ENCODE measurements at regions not wholly inside any gene's neighbourhood (a gene's known extent, or its start where the extent isn't known, plus 50 kb on each side); places are given as distances from the start of the nearest gene placed in this dataset.

- no peak overlapping the region for H3K4me3 ChIP-seq (ENCODE audit: low read depth, low read length)
These were observed 270.9 kb upstream of the FOXF1 start for GRCh38 chr16:86239381-86239780.

GRCh38 chr16:86240716-86241363, 269.5 kb upstream of the FOXF1 start:
- DNase-seq (ENCODE audit: low read depth): no peak
- no peak overlapping the region for H3K4me3 ChIP-seq (ENCODE audit: low read depth, low read length)
- TF ChIP-seq, protein P1, sequence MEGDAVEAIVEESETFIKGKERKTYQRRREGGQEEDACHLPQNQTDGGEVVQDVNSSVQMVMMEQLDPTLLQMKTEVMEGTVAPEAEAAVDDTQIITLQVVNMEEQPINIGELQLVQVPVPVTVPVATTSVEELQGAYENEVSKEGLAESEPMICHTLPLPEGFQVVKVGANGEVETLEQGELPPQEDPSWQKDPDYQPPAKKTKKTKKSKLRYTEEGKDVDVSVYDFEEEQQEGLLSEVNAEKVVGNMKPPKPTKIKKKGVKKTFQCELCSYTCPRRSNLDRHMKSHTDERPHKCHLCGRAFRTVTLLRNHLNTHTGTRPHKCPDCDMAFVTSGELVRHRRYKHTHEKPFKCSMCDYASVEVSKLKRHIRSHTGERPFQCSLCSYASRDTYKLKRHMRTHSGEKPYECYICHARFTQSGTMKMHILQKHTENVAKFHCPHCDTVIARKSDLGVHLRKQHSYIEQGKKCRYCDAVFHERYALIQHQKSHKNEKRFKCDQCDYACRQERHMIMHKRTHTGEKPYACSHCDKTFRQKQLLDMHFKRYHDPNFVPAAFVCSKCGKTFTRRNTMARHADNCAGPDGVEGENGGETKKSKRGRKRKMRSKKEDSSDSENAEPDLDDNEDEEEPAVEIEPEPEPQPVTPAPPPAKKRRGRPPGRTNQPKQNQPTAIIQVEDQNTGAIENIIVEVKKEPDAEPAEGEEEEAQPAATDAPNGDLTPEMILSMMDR (IDR thresholded peaks at IDR 0.05; ENCODE audit: control insufficient read depth, extremely low read depth, insufficient read depth): no peak

More at GRCh38 chr16:86239381-86239780, 270.9 kb upstream of the FOXF1 start:
- TF ChIP-seq, protein P1 (IDR thresholded peaks at IDR 0.05; ENCODE audit: control insufficient read depth, extremely low read depth, insufficient read depth): no peak
- no peak for DNase-seq (ENCODE audit: low read depth)

- no peak for DNase-seq (ENCODE audit: low read depth)
- TF ChIP-seq, protein P1 (IDR thresholded peaks at IDR 0.05; ENCODE audit: control insufficient read depth, extremely low read depth, insufficient read depth): no peak
- H3K4me3 ChIP-seq (ENCODE audit: low read depth, low read length): no peak overlapping the region
These were observed 268.6 kb upstream of the FOXF1 start for GRCh38 chr16:86241681-86242080.

DNA sequence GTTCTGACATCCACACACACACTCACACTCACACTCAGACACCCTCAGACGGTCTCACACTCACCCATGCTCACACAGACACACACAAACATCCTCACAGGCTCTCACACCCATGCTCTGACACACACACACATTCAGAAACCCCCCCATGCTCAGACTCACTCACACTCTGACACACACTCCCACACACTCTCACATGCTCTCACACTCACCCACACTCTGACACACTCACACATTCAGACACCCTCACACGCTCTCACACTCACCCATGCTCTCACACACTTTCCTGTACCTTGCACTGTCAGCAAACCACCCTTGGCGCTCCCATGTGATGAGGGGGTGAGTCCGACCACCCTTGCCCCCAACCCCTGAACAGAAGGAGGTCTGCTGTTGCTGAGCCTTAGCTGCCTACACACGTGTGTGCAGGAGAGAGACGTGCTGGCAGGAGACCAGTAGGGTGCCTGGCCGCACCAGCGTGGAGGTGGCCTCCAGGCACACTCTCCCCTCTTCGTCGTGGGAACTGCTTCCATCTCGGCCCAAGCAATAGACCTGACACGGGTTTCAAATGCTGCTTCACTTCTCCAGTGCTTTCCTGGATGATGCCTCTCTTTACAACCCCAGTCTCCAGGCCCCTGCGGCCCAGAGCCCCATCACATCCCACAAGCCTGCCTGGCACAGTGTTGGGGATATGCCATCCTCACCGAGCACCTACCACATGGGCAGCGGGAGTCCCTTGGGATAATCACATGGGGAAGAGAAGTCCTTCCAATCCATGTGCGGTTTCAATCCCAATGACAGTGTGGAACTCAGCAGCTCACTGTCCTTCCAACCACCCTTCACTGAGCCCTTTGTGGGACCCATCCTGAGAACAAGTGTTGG, 267.8 kb upstream of the FOXF1 start:
- DNase-seq (ENCODE audit: low read depth): no peak

DNA sequence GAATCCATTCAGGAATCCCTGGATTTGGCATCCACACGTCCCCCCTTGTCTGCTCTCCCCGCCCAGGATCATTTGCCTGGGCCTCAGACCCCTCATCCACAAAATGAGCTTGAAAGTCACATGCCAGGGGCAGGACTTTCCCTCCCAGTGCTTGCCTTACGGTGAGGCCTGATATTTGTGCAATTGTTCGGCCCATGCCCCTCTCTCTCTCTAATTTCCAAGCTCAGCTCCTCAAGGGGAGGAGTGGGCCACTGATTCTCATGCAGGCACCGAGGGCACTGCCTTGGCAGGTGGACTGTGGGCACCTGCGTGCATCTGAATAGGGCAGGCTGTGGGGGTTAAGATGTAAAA, 267.2 kb upstream of the FOXF1 start:
- TF ChIP-seq, protein P1 (IDR thresholded peaks at IDR 0.05; ENCODE audit: control insufficient read depth, extremely low read depth, insufficient read depth): no peak
- H3K4me3 ChIP-seq (ENCODE audit: low read depth, low read length): no peak overlapping the region
- DNase-seq (ENCODE audit: low read depth): no peak

More for the DNA sequence above, 267.8 kb upstream of the FOXF1 start:
- H3K4me3 ChIP-seq (ENCODE audit: low read depth, low read length): no peak overlapping the region
- TF ChIP-seq, protein P1 (IDR thresholded peaks at IDR 0.05; ENCODE audit: control insufficient read depth, extremely low read depth, insufficient read depth): no peak

DNA sequence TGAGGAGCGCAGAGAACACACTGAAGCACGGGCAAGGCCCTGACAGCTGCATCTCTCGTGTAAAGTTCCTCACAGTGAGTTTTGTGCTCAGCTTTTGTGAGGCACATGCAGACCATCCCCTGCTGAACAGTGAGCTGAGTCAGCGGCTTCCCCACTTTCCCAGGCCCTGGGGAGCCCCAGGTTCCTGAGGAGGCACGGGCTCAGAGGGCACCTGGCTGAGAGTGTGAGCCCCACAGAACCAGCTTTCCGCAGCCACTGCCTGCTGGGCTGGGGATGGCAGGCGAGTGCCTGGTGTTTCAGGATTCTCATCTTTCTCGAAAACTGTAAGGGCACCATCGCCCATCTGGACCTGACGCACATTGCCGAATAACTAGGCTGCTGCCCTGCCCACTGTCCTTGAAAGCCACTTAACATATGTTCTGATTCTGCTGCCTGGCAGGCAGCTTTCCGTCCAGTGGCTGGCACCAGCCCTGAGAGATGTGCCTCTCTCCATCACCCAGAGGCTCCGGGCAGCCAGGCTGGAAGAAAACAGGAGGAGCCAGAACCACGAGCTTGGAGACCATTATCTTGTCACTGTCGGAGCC, 266.7 kb upstream of the FOXF1 start:
- DNase-seq (ENCODE audit: low read depth): no peak
- no peak overlapping the region for H3K4me3 ChIP-seq (ENCODE audit: low read depth, low read length)
- TF ChIP-seq, protein P1 (IDR thresholded peaks at IDR 0.05; ENCODE audit: control insufficient read depth, extremely low read depth, insufficient read depth): no peak
